HPDE6-E6E7 (cell line): ENCODE measurements at regions not wholly inside any gene's neighbourhood (a gene's known extent, or its start where the extent isn't known, plus 50 kb on each side); places are given as distances from the start of the nearest gene placed in this dataset.
"Not testable (repeated sequence)": the region's sequence is repeated elsewhere in the genome, so short reads cannot be mapped to it uniquely, and the experiment has no call there.

Experiments used
- DNase-seq: peaks from one replicate; pipeline ENCODE4 v3.0.0; 2011; ENCODE audit warnings: missing footprints; ENCODE audit errors: extremely low spot score

- DNase-seq, result no peak
Observed at GRCh38 chr13:60924856-60925255, 490.8 kb downstream of the PCDH20 start.

GRCh38 chr13:60922576-60923231, 492.9 kb downstream of the PCDH20 start:
- DNase-seq, result no peak

GRCh38 chr13:60893801-60894200, 496.8 kb downstream of the TDRD3 start:
- no peak for DNase-seq

- DNase-seq, result no peak
Observed at GRCh38 chr13:60887711-60888110, 490.7 kb downstream of the TDRD3 start.

GRCh38 chr13:60881507-60881906, 484.5 kb downstream of the TDRD3 start:
- no peak for DNase-seq

- no peak for DNase-seq
Observed at GRCh38 chr13:60873116-60873515, 476.1 kb downstream of the TDRD3 start.

GRCh38 chr13:60869941-60870613, 473.1 kb downstream of the TDRD3 start:
- DNase-seq, result no peak

GRCh38 chr13:60869225-60869624, 472.2 kb downstream of the TDRD3 start:
- no peak for DNase-seq

GRCh38 chr13:60862036-60862435, 465.0 kb downstream of the TDRD3 start:
- no peak for DNase-seq

- DNase-seq, result no peak
Observed at GRCh38 chr13:60857698-60858097, 460.7 kb downstream of the TDRD3 start.

- no peak for DNase-seq
Observed at GRCh38 chr13:60852886-60853285, 455.9 kb downstream of the TDRD3 start.

- DNase-seq, result no peak
Observed at GRCh38 chr13:60851378-60851777, 454.4 kb downstream of the TDRD3 start.

GRCh38 chr13:60850526-60850925, 453.5 kb downstream of the TDRD3 start:
- no peak for DNase-seq

- DNase-seq, result no peak
Observed at GRCh38 chr13:60838581-60838980, 441.6 kb downstream of the TDRD3 start.

GRCh38 chr13:60837806-60838205, 440.8 kb downstream of the TDRD3 start:
- DNase-seq, result no peak

- no peak for DNase-seq
Observed at GRCh38 chr13:60836821-60837220, 439.8 kb downstream of the TDRD3 start.

GRCh38 chr13:60811581-60811980, 414.6 kb downstream of the TDRD3 start:
- DNase-seq, result no peak

GRCh38 chr13:60805640-60806039, 408.6 kb downstream of the TDRD3 start:
- DNase-seq, result not testable (repeated sequence)

- DNase-seq, result no peak
Observed at GRCh38 chr13:60798503-60798902, 401.5 kb downstream of the TDRD3 start.

GRCh38 chr13:60797112-60797511, 400.1 kb downstream of the TDRD3 start:
- DNase-seq, result no peak

GRCh38 chr13:60794751-60795150, 397.7 kb downstream of the TDRD3 start:
- no peak for DNase-seq

- DNase-seq, result no peak
Observed at GRCh38 chr13:60790620-60791019, 393.6 kb downstream of the TDRD3 start.

- DNase-seq, result peak; percentile 14
Observed at GRCh38 chr13:60788156-60788829, 391.3 kb downstream of the TDRD3 start.
